H1 (cell line): ENCODE measurements at regions not wholly inside any gene's neighbourhood (a gene's known extent, or its start where the extent isn't known, plus 50 kb on each side); places are given as distances from the start of the nearest gene placed in this dataset.

Experiments
- CTCF ChIA-PET: fragments of 300-600 bp; sonication (Branson Sonifier 250); formaldehyde crosslinking; loops from one replicate; lab custom pipeline; 2021; ENCODE audit not compliant: partially characterized antibody; lab: Charles Lee
- POLR2A ChIA-PET: fragments of 300-600 bp; sonication (Branson Sonifier 250); formaldehyde crosslinking; loops from one replicate; lab custom pipeline; 2021; ENCODE audit warnings: inconsistent platforms; ENCODE audit not compliant: partially characterized antibody; lab: Charles Lee
- DNase-seq, 2 experiments: peaks; one replicate each; pipeline versions ENCODE4 v3.0.0 to v3.0.0-alpha.2; 2010 to 2022; ENCODE audit warnings: low spot score in 2 of 2, low read depth in 1 of 2, mixed read lengths in 1 of 2
- FAIRE-seq: peaks from 2 replicates; lab custom pipeline; 2011; peaks lifted over from hg19 to GRCh38; lab: Jason Lieb, UNC
- H2AFZ ChIP-seq: 2 replicates; pipeline ENCODE4 v1.8.1; 2012; ENCODE audit warnings: low read length, inconsistent platforms
- H2AK5ac ChIP-seq: 2 replicates; pipeline ENCODE4 v1.6.1; 2013; ENCODE audit warnings: low read depth, low read length
- H2BK120ac ChIP-seq: replicated peaks from 2 replicates; pipeline ENCODE3; 2013; ENCODE audit warnings: low read depth, low read length, inconsistent platforms
- H2BK12ac ChIP-seq: 2 replicates; pipeline ENCODE4 v1.6.1; 2013; ENCODE audit warnings: low read depth, low read length
- H2BK15ac ChIP-seq: 2 replicates; pipeline ENCODE4 v1.6.1; 2013; ENCODE audit warnings: low read length
- H2BK20ac ChIP-seq: 2 replicates; pipeline ENCODE4 v1.6.1; 2013; ENCODE audit warnings: low read length
- H2BK5ac ChIP-seq: 2 replicates; pipeline ENCODE4 v1.6.1; 2013; ENCODE audit warnings: low read depth, low read length
- H3K14ac ChIP-seq: 2 replicates; pipeline ENCODE4 v1.6.1; 2013; ENCODE audit warnings: inconsistent platforms; ENCODE audit not compliant: insufficient read length
- H3K18ac ChIP-seq: 2 replicates; pipeline ENCODE4 v1.6.1; 2013; ENCODE audit warnings: low read length; ENCODE audit errors: extremely low read depth
- H3K23ac ChIP-seq: 2 replicates; pipeline ENCODE4 v1.6.1; 2013; ENCODE audit warnings: inconsistent platforms; ENCODE audit not compliant: insufficient read length
- H3K23me2 ChIP-seq: 2 replicates; pipeline ENCODE4 v1.6.1; 2013; ENCODE audit warnings: low read depth, low read length
- H3K27ac ChIP-seq: 2 replicates; pipeline ENCODE4 v1.6.1; 2011; ENCODE audit warnings: low read depth, low read length, inconsistent platforms
- H3K27me3 ChIP-seq, 4 experiments: replicated peaks in 1 of 4; 1 replicate in 1 of 4; 2 replicates in 3 of 4; pipeline versions ENCODE4 v1.6.1 to v1.8.1; 2011 to 2013; ENCODE audit warnings: low read length in 3 of 4, mild to moderate bottlenecking in 3 of 4, inconsistent platforms in 2 of 4, mixed read lengths in 2 of 4, moderate library complexity in 1 of 4; ENCODE audit not compliant: control insufficient read depth in 3 of 4, insufficient read depth in 3 of 4; ENCODE audit errors: extremely low read depth in 1 of 4
- H3K36me3 ChIP-seq, 4 experiments: 2 replicates each; pipeline versions ENCODE4 v1.6.1 to v1.8.1; 2011 to 2013; ENCODE audit warnings: mild to moderate bottlenecking in 4 of 4, low read length in 3 of 4, moderate library complexity in 2 of 4, control low read depth in 1 of 4, inconsistent platforms in 1 of 4; ENCODE audit not compliant: insufficient read depth in 4 of 4, control insufficient read depth in 2 of 4
- H3K4ac ChIP-seq: replicated peaks from 2 replicates; pipeline ENCODE3; 2013; ENCODE audit warnings: low read length, low read depth, mixed read lengths, inconsistent platforms; ENCODE audit not compliant: insufficient read length
- H3K4me1 ChIP-seq, 4 experiments: replicated peaks in 1 of 4; 1 replicate in 1 of 4; 2 replicates in 3 of 4; pipeline versions ENCODE4 v1.6.1 to v1.8.1; 2011 to 2013; ENCODE audit warnings: low read length in 3 of 4, inconsistent platforms in 2 of 4, mixed read lengths in 1 of 4; ENCODE audit not compliant: insufficient read depth in 4 of 4, control insufficient read depth in 3 of 4
- H3K4me2 ChIP-seq, 2 experiments: 2 replicates each; pipeline versions ENCODE4 v1.6.1 to v1.8.1; 2011 to 2013; ENCODE audit warnings: low read depth in 2 of 2, low read length in 2 of 2, control low read depth in 1 of 2, inconsistent platforms in 1 of 2, mild to moderate bottlenecking in 1 of 2; ENCODE audit not compliant: insufficient read depth in 1 of 2
- H3K4me3 ChIP-seq, 4 experiments: fragments of 200-600, 300-600 bp in 1 of 4; sonication (generic), shearing (Covaris generic), sonication (Bioruptor Twin) in 1 of 4; 2 replicates each; pipeline versions ENCODE4 v1.5.1 to v1.8.1; 2011 to 2016; ENCODE audit warnings: low read length in 4 of 4, low read depth in 3 of 4, control low read depth in 2 of 4, inconsistent platforms in 2 of 4, mild to moderate bottlenecking in 2 of 4, mixed read lengths in 1 of 4, moderate library complexity in 1 of 4; ENCODE audit not compliant: insufficient read depth in 2 of 4; ENCODE audit errors: extremely low read depth in 1 of 4
- H3K56ac ChIP-seq: replicated peaks from 2 replicates; pipeline ENCODE3; 2013; ENCODE audit warnings: low read depth, mild to moderate bottlenecking, mixed read lengths, low read length, inconsistent platforms; ENCODE audit not compliant: insufficient read length
- H3K79me1 ChIP-seq: 2 replicates; pipeline ENCODE4 v1.6.1; 2013; ENCODE audit warnings: low read depth, low read length, control low read depth
- H3K79me2 ChIP-seq, 2 experiments: 2 replicates each; pipeline versions ENCODE4 v1.6.1 to v1.8.1; 2012 to 2013; ENCODE audit warnings: low read length in 2 of 2, mild to moderate bottlenecking in 2 of 2, inconsistent platforms in 1 of 2; ENCODE audit not compliant: insufficient read depth in 2 of 2, control insufficient read depth in 1 of 2
- H3K9ac ChIP-seq, 4 experiments: replicated peaks in 1 of 4; 1 replicate in 1 of 4; 2 replicates in 3 of 4; pipeline versions ENCODE4 v1.6.1 to v1.8.1; 2011 to 2013; ENCODE audit warnings: low read depth in 3 of 4, low read length in 3 of 4, control low read depth in 2 of 4, mild to moderate bottlenecking in 2 of 4, moderate library complexity in 2 of 4, inconsistent platforms in 1 of 4; ENCODE audit errors: extremely low read depth in 1 of 4
- H3K9me3 ChIP-seq, 2 experiments: 2 replicates each; pipeline versions ENCODE4 v1.6.1 to v1.8.1; 2012 to 2013; ENCODE audit warnings: mild to moderate bottlenecking in 2 of 2, moderate library complexity in 2 of 2, control low read depth in 1 of 2, inconsistent platforms in 1 of 2, low read depth in 1 of 2, low read length in 1 of 2, mixed read lengths in 1 of 2; ENCODE audit not compliant: insufficient read depth in 2 of 2
- H4K20me1 ChIP-seq, 2 experiments: replicated peaks in 1 of 2; 2 replicates each; pipeline versions ENCODE3 to v1.8.1; 2011 to 2013; ENCODE audit warnings: inconsistent platforms in 2 of 2, low read length in 2 of 2, mild to moderate bottlenecking in 1 of 2; ENCODE audit not compliant: insufficient read depth in 2 of 2, control insufficient read depth in 1 of 2
- H4K5ac ChIP-seq: 2 replicates; pipeline ENCODE4 v1.6.1; 2013; ENCODE audit warnings: low read length, low read depth, mixed read lengths, inconsistent platforms; ENCODE audit not compliant: insufficient read length
- H4K8ac ChIP-seq: 2 replicates; pipeline ENCODE4 v1.8.0; 2013; ENCODE audit warnings: mild to moderate bottlenecking, moderate library complexity, low read length, inconsistent platforms; ENCODE audit not compliant: insufficient read depth; ENCODE audit errors: extremely low read depth
- H4K91ac ChIP-seq: replicated peaks from 2 replicates; pipeline ENCODE3; 2013; ENCODE audit warnings: low read length, mixed read lengths, inconsistent platforms; ENCODE audit not compliant: insufficient read length
- ASH2L ChIP-seq: fragments of 200-600, 300-600 bp; sonication (generic); IDR thresholded peaks from one replicate; pipeline ENCODE4 v1.7.1; 2017; ENCODE audit warnings: low read length
- CBX5 ChIP-seq: fragments of 300-800, 300-1000 bp; sonication (generic); IDR thresholded peaks from 2 replicates; pipeline ENCODE4 v1.7.1; 2016; ENCODE audit warnings: antibody characterized with exemption, low read length, low read depth
- CTBP2 ChIP-seq: IDR thresholded peaks from 2 replicates; pipeline ENCODE4 v1.7.0; 2011; ENCODE audit warnings: borderline replicate concordance, mild to moderate bottlenecking, moderate library complexity, mixed read lengths, low read length; ENCODE audit not compliant: insufficient read depth, insufficient read length
- EGR1 ChIP-seq: IDR thresholded peaks from 2 replicates; pipeline ENCODE4 v1.6.1; 2011; ENCODE audit warnings: low read depth, low read length, borderline replicate concordance
- POLR2AphosphoS5 ChIP-seq: IDR thresholded peaks from 2 replicates; pipeline ENCODE4 v1.6.1; 2011; ENCODE audit warnings: low read depth, low read length
- WGBS, 2 experiments: shearing (Covaris generic) in 1 of 2; methylation state at CpG; one replicate each; pipeline versions ENCODE4 v1.1.6 to v1.1.7; 2013 to 2015; ENCODE audit warnings: low lambda C conversion rate in 2 of 2, mixed read lengths in 2 of 2, inconsistent platforms in 1 of 2, low coverage in 1 of 2, missing lambda C conversion rate in 1 of 2; ENCODE audit not compliant: insufficient replicate concordance in 2 of 2, insufficient coverage in 1 of 2, insufficient read length in 1 of 2; ENCODE audit errors: extremely low coverage in 1 of 2, missing lambda C conversion rate in 1 of 2; 5-methylcytosine and 5-hydroxymethylcytosine counted together

DNA sequence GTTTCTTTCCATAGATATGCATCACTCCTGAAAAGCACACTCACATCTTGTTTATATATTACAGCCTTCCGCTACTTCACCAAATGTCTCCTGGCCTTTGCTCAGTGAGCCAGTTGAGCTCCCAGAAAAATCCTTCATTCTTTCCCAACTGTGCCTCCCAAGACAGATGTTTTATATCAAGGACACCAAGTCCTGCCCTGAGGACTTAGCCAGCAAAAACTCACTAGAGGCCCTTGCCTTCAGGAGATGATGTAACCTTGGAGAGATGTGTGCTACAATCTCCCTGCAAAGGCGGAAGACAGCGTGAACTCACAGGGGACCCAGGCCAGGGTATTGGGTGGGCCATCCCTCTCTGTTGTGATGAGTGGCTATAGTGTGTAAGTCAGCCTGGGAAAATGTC lies 86.1 kb upstream of the CTAGE1 start:
- Histone ChIP-seq H2BK120ac (no peak overlapping the region), H4K5ac (no peak overlapping the region), H4K91ac (no peak overlapping the region), H3K18ac (no peak overlapping the region), H3K9ac (no peak overlapping the region), H3K9me3 (no peaks in the 10 kb centered on the region), H3K79me2 (no peaks in the 10 kb centered on the region), H2AFZ (no peak overlapping the region; the same call in 1 of the 2 replicates), H3K27ac (no peak overlapping the region), H2BK20ac (no peak overlapping the region), H2BK5ac (no peak overlapping the region), H3K4me2 (no peak overlapping the region), H3K4me1 (no peaks in the 10 kb centered on the region), H3K27me3 (no peaks in the 10 kb centered on the region), H3K56ac (no peak overlapping the region), H3K14ac (no peak overlapping the region), H3K4me3 (no peak overlapping the region), H2AK5ac (no peak overlapping the region), H3K23ac (no peak overlapping the region), H4K8ac (no peak overlapping the region), H3K36me3 (no peaks in the 10 kb centered on the region), H2BK15ac (no peak overlapping the region), H4K20me1 (no peaks in the 10 kb centered on the region), H3K23me2 (peaks cover 2% of the 10 kb centered on the region; the same call in 1 of the 2 replicates), H2BK12ac (no peak overlapping the region), H3K4ac (no peak overlapping the region), H3K79me1 (no peaks in the 10 kb centered on the region)
- DNase-seq (no peak), FAIRE-seq (no peak)
- CTCF ChIA-PET, result interaction anchor here (2.0 kb wide), 1 partner anchor 10 kb away, joined by 4 read pairs; no protein-coding TSS in a partner anchor
- 90% methylated on average over 3 of the region's 3 CpGs; no CpG with 5 or more reads in 1 of the 2 experiments for WGBS, 2 experiments
- POLR2A ChIA-PET, result no interaction called here
- TF ChIP-seq POLR2AphosphoS5, result no peak
- no peak for TF ChIP-seq CTBP2
- no peak for TF ChIP-seq EGR1
- TF ChIP-seq CBX5, result no peak
- no peak for TF ChIP-seq ASH2L
